K562 (cell line): ENCODE measurements at regions not wholly inside any gene's neighbourhood (a gene's known extent, or its start where the extent isn't known, plus 50 kb on each side); places are given as distances from the start of the nearest gene placed in this dataset.

Experiments
- ATAC-seq: fragments of 200-7000 bp; cut with Tn5 transposase; 3 replicates; pipeline ENCODE4 v1.9.1; 2020; ENCODE audit warnings: moderate library complexity
- BruUV-seq: library from RNA; stranded (reverse); fragments of 400-500 nt; replicated peaks from 2 replicates; lab custom pipeline; 2021; lab: Mats Ljungman, UMichigan
- CTCF ChIA-PET: fragments of 300-600 bp; formaldehyde crosslinking; extraction: SDS; loops from one replicate; lab custom pipeline; 2021; ENCODE audit warnings: low intra/inter-chr PET ratio; lab: Yijun Ruan, JAX
- POLR2A ChIA-PET: fragments of 300-600, 350-650 bp; sonication (Branson Sonifier 250); formaldehyde crosslinking; extraction: SDS; loops from one replicate; lab custom pipeline; 2021; ENCODE audit warnings: antibody characterized with exemption, inconsistent platforms; lab: Yijun Ruan, JAX
- DNase-seq, 4 experiments: peaks; one replicate each; pipeline versions ENCODE4 v3.0.0 to v3.0.0-alpha.2; 2011 to 2018; ENCODE audit warnings: low spot score in 3 of 4, mixed read lengths in 3 of 4; ENCODE audit errors: extremely low read depth in 1 of 4
- FAIRE-seq: peaks from 2 replicates; lab custom pipeline; 2011; peaks lifted over from hg19 to GRCh38; lab: Jason Lieb, UNC
- H2AFZ ChIP-seq: 2 replicates; pipeline ENCODE4 v1.6.0; 2011; ENCODE audit warnings: low read depth, low read length, control low read depth, inconsistent platforms
- H3K27ac ChIP-seq: fragments of 200-600 bp; 3 replicates; pipeline ENCODE4 v1.8.0; 2011; ENCODE audit warnings: low read depth, mild to moderate bottlenecking, control low read depth, inconsistent platforms, low read length, moderate library complexity, mixed read lengths; ENCODE audit errors: extremely low read depth
- H3K27me3 ChIP-seq, 2 experiments: fragments of 300-600 bp in 1 of 2; 2 replicates in 1 of 2; 3 replicates in 1 of 2; pipeline versions ENCODE4 v1.6.0 to v1.8.0; 2011; ENCODE audit warnings: inconsistent platforms in 2 of 2, low read length in 2 of 2, mild to moderate bottlenecking in 1 of 2, mixed read lengths in 1 of 2, moderate library complexity in 1 of 2; ENCODE audit not compliant: control insufficient read depth in 2 of 2, insufficient read depth in 2 of 2
- H3K36me3 ChIP-seq: fragments of 300-600 bp; 3 replicates; pipeline ENCODE4 v1.8.0; 2011; ENCODE audit warnings: mild to moderate bottlenecking, low read length, inconsistent platforms; ENCODE audit not compliant: control insufficient read depth, insufficient read depth
- H3K4me1 ChIP-seq, 2 experiments: fragments of 200-600 bp in 1 of 2; replicated peaks in 1 of 2; 2 replicates in 1 of 2; 3 replicates in 1 of 2; pipeline versions ENCODE4 v1.5.1 to v1.8.0; 2011; ENCODE audit warnings: inconsistent platforms in 2 of 2, low read length in 2 of 2, mild to moderate bottlenecking in 1 of 2, mixed read lengths in 1 of 2, moderate library complexity in 1 of 2; ENCODE audit not compliant: control insufficient read depth in 2 of 2, insufficient read depth in 2 of 2
- H3K4me2 ChIP-seq: 2 replicates; pipeline ENCODE4 v1.6.1; 2011; ENCODE audit warnings: low read length, control low read depth, inconsistent platforms, mixed read lengths; ENCODE audit not compliant: insufficient read depth
- H3K4me3 ChIP-seq: fragments of 200-600 bp; sonication (generic), shearing (Covaris generic); 2 replicates; pipeline ENCODE4 v1.5.1; 2016; ENCODE audit warnings: control low read depth, inconsistent platforms
- H3K79me2 ChIP-seq: fragments of 200-600 bp; 3 replicates; pipeline ENCODE4 v1.8.0; 2011; ENCODE audit warnings: low read length, inconsistent platforms; ENCODE audit not compliant: control insufficient read depth, insufficient read depth
- H3K9ac ChIP-seq, 2 experiments: 2 replicates each; pipeline versions ENCODE4 v1.6.0 to v1.6.1; 2011; ENCODE audit warnings: low read depth in 2 of 2, low read length in 2 of 2, control low read depth in 1 of 2, inconsistent platforms in 1 of 2, mild to moderate bottlenecking in 1 of 2, mixed read lengths in 1 of 2; ENCODE audit not compliant: insufficient read depth in 1 of 2
- H3K9me1 ChIP-seq: one replicate; pipeline ENCODE4 v1.6.0; 2011; ENCODE audit warnings: inconsistent platforms, mild to moderate bottlenecking, low read length, moderate library complexity; ENCODE audit not compliant: control insufficient read depth, insufficient read depth
- H3K9me3 ChIP-seq: replicated peaks from 2 replicates; pipeline ENCODE4 v1.5.1; 2011; ENCODE audit warnings: low read depth, low read length, inconsistent platforms; ENCODE audit not compliant: control insufficient read depth, insufficient read depth
- H4K20me1 ChIP-seq: replicated peaks from 2 replicates; pipeline ENCODE4 v1.6.1; 2011; ENCODE audit warnings: low read length, inconsistent platforms, mixed read lengths; ENCODE audit not compliant: control insufficient read depth, insufficient read depth
- ESRRB ChIP-seq: fragments of 250-450 bp; sonication (Bioruptor Pico); IDR thresholded peaks from 2 replicates; pipeline ENCODE4 v1.5.0; 2020; ENCODE audit warnings: mild to moderate bottlenecking, moderate library complexity, borderline replicate concordance
- GATAD2A ChIP-seq: fragments of 450-650 bp; IDR thresholded peaks from 2 replicates; pipeline ENCODE4 v1.6.1; 2017
- HDAC8 ChIP-seq: fragments of 450-650 bp; IDR thresholded peaks from 2 replicates; pipeline ENCODE4 v1.6.1; 2016; ENCODE audit warnings: mild to moderate bottlenecking, missing genetic modification characterization, moderate library complexity, missing compliant biosample characterization
- ID3 ChIP-seq, 2 experiments: fragments of 250-450 bp in 1 of 2; fragments of 450-650 bp in 1 of 2; sonication (Bioruptor Pico) in 1 of 2; IDR thresholded peaks; 2 replicates each; pipeline versions ENCODE4 v1.6.1 to v1.8.0; 2016 to 2021; ENCODE audit warnings: mild to moderate bottlenecking in 2 of 2, moderate library complexity in 2 of 2, missing compliant biosample characterization in 1 of 2, missing genetic modification characterization in 1 of 2
- MCM7 ChIP-seq, 2 experiments: fragments of 450-650 bp; IDR thresholded peaks; 2 replicates each; pipeline ENCODE4 v1.6.1; 2016 to 2018
- MIER1 ChIP-seq: fragments of 450-650 bp; IDR thresholded peaks from 2 replicates; pipeline ENCODE4 v1.6.1; 2016; ENCODE audit warnings: antibody characterized with exemption, mild to moderate bottlenecking, low read depth
- NFRKB ChIP-seq: fragments of 450-650 bp; IDR thresholded peaks from 2 replicates; pipeline ENCODE4 v1.6.1; 2016; ENCODE audit warnings: low read depth
- NR0B1 ChIP-seq: fragments of 450-650 bp; IDR thresholded peaks from one replicate; pipeline ENCODE4 v1.6.1; 2018; ENCODE audit warnings: mild to moderate bottlenecking, moderate library complexity; ENCODE audit not compliant: partially characterized antibody
- NRF1 ChIP-seq, 2 experiments: fragments of 450-650 bp; IDR thresholded peaks in 1 of 2; conservative IDR thresholded peaks in 1 of 2; 2 replicates each; pipeline ENCODE4 v1.6.1; 2014; ENCODE audit warnings: mild to moderate bottlenecking in 2 of 2
- RAD21 ChIP-seq, 2 experiments: fragments of 250-450 bp in 1 of 2; fragments of 450-650 bp in 1 of 2; sonication (Bioruptor Pico) in 1 of 2; formaldehyde crosslinking in 1 of 2; IDR thresholded peaks in 1 of 2; conservative IDR thresholded peaks in 1 of 2; 2 replicates each; pipeline versions ENCODE4 v1.4.0 to v1.8.0; 2020 to 2022; ENCODE audit warnings: mild to moderate bottlenecking in 2 of 2, moderate library complexity in 1 of 2
- SIN3A ChIP-seq, 2 experiments: fragments of 150-350 bp in 1 of 2; IDR thresholded peaks; 2 replicates each; pipeline ENCODE4 v1.6.1; 2011 to 2016; ENCODE audit warnings: borderline replicate concordance in 2 of 2, low read depth in 2 of 2, low read length in 2 of 2, mild to moderate bottlenecking in 2 of 2, moderate library complexity in 2 of 2; ENCODE audit not compliant: control insufficient read depth in 1 of 2
- SMAD3 ChIP-seq: fragments of 450-650 bp; formaldehyde crosslinking; conservative IDR thresholded peaks from 2 replicates; pipeline ENCODE4 v1.4.0; 2020; ENCODE audit warnings: mild to moderate bottlenecking
- VEZF1 ChIP-seq: fragments of 200-800 bp; sonication (Bioruptor generic); IDR thresholded peaks from 2 replicates; pipeline ENCODE4 v1.6.1; 2017; ENCODE audit warnings: missing genetic modification characterization, missing compliant biosample characterization
- ZNF23 ChIP-seq: fragments of 250-450 bp; sonication (Bioruptor Pico); IDR thresholded peaks from 2 replicates; pipeline ENCODE4 v1.4.0; 2020; ENCODE audit warnings: mild to moderate bottlenecking
- ZNF655 ChIP-seq: fragments of 250-450 bp; sonication (Bioruptor Pico); IDR thresholded peaks from 2 replicates; pipeline ENCODE4 v1.5.0; 2021
- WGBS: fragments of 100-300 bp; shearing (Covaris generic); methylation state at CpG from one replicate; pipeline ENCODE4 v1.1.6; 2016; ENCODE audit warnings: low coverage, mixed read lengths; ENCODE audit not compliant: insufficient coverage; ENCODE audit errors: missing lambda C conversion rate; 5-methylcytosine and 5-hydroxymethylcytosine counted together
- in situ Hi-C: fragments of 300-500 bp; cut with MboI; formaldehyde crosslinking; loops from 4 replicates; pipeline ENCODE4 v1.15.0; 2018; ENCODE audit warnings: inconsistent platforms, mixed read lengths
- intact Hi-C: fragments of 100-400 bp; cut with micrococcal nuclease; formaldehyde crosslinking; loops from 2 replicates; pipeline ENCODE4 v1.14.2; 2022

GRCh38 chr5:8581047-8581446, 712.1 kb downstream of the MTRR start:
- no peaks in the 10 kb centered on the region for H3K36me3 ChIP-seq
- BruUV-seq, result no TSS peak
- H3K4me1 ChIP-seq, result no peaks in the 10 kb centered on the region
- H3K79me2 ChIP-seq, result no peaks in the 10 kb centered on the region
- ChIA-PET CTCF (no interaction called here), POLR2A (no interaction called here)
- H3K9me3 ChIP-seq, result no peaks in the 10 kb centered on the region
- H4K20me1 ChIP-seq, result no peaks in the 10 kb centered on the region
- intact Hi-C loops (no loop called here), in situ Hi-C loops (no loop called here)
- no peak overlapping the region for H2AFZ ChIP-seq
- H3K9ac ChIP-seq, result no peak overlapping the region
- DNase-seq (no peak), FAIRE-seq (no peak), ATAC-seq (no peak)
- WGBS, result 6% methylated on average over 2 of the region's 2 CpGs
- H3K27me3 ChIP-seq, result no peaks in the 10 kb centered on the region
- H3K27ac ChIP-seq, result no peak overlapping the region
- no peak overlapping the region for H3K4me3 ChIP-seq
- H3K4me2 ChIP-seq, result no peak overlapping the region
- TF ChIP-seq MCM7 (IDR thresholded peaks at IDR 0.05) (no peak), VEZF1 (CRISPR knock-in tag) (no peak), GATAD2A (no peak), NFRKB (no peak), ID3 (CRISPR knock-in tag; IDR thresholded peaks at IDR 0.05) (no peak), ID3 (tag; IDR thresholded peaks at IDR 0.05) (no peak), ESRRB (CRISPR knock-in tag) (no peak), SIN3A (IDR thresholded peaks at IDR 0.05; ENCODE audit: borderline replicate concordance in 2 of 2, control insufficient read depth in 1 of 2, low read depth in 2 of 2, low read length in 2 of 2) (no peak), ZNF23 (CRISPR knock-in tag) (no peak), RAD21 (CRISPR knock-in tag; conservative IDR thresholded peaks at IDR 0.05 in 1 of 2, IDR thresholded peaks at IDR 0.05 in 1 of 2) (no peak), MIER1 (no peak), ZNF655 (CRISPR knock-in tag) (no peak), NR0B1 (no peak), SMAD3 (CRISPR knock-in tag) (no peak), NRF1 (conservative IDR thresholded peaks at IDR 0.05 in 1 of 2, IDR thresholded peaks at IDR 0.05 in 1 of 2) (no peak), HDAC8 (tag) (no peak)
- H3K9me1 ChIP-seq, result no peaks in the 10 kb centered on the region
